DND-41 (cell line): ENCODE measurements at regions not wholly inside any gene's neighbourhood (a gene's known extent, or its start where the extent isn't known, plus 50 kb on each side); places are given as distances from the start of the nearest gene placed in this dataset.

Source experiments
- ATAC-seq: fragments of 200-7000 bp; cut with Tn5 transposase; 3 replicates; pipeline ENCODE4 v1.9.1; 2021; ENCODE audit warnings: low read depth; ENCODE audit not compliant: insufficient read depth
- DNase-seq: peaks from one replicate; pipeline ENCODE4 v3.0.0-alpha.2; 2020
- H2AFZ ChIP-seq: 2 replicates; pipeline ENCODE4 v1.6.0; 2012; ENCODE audit warnings: low read depth, low read length
- H3K27ac ChIP-seq: 2 replicates; pipeline ENCODE4 v1.5.1; 2012; ENCODE audit warnings: low read length, inconsistent platforms
- H3K27me3 ChIP-seq: fragments of 200-600 bp; sonication (generic); 2 replicates; pipeline ENCODE4 v1.6.0; 2012; ENCODE audit warnings: low read length, mild to moderate bottlenecking, inconsistent platforms; ENCODE audit not compliant: insufficient read depth, poor library complexity
- H3K36me3 ChIP-seq: 2 replicates; pipeline ENCODE4 v1.5.1; 2012; ENCODE audit warnings: low read length, inconsistent platforms; ENCODE audit not compliant: insufficient read depth
- H3K4me1 ChIP-seq: 2 replicates; pipeline ENCODE4 v1.5.1; 2012; ENCODE audit warnings: mild to moderate bottlenecking, low read length; ENCODE audit not compliant: insufficient read depth
- H3K4me2 ChIP-seq: 2 replicates; pipeline ENCODE4 v1.6.0; 2012; ENCODE audit warnings: mild to moderate bottlenecking, moderate library complexity, low read length, inconsistent platforms; ENCODE audit not compliant: insufficient read depth
- H3K4me3 ChIP-seq, 2 experiments: fragments of 200-600 bp in 1 of 2; shearing (Covaris generic) in 1 of 2; 2 replicates each; pipeline ENCODE4 v1.5.1; 2012 to 2016; ENCODE audit warnings: inconsistent platforms in 2 of 2, low read length in 2 of 2, mild to moderate bottlenecking in 2 of 2, low read depth in 1 of 2, moderate library complexity in 1 of 2
- H3K79me2 ChIP-seq: 2 replicates; pipeline ENCODE4 v1.6.0; 2012; ENCODE audit warnings: low read length, inconsistent platforms; ENCODE audit not compliant: insufficient read depth
- H3K9ac ChIP-seq: 2 replicates; pipeline ENCODE4 v1.6.0; 2012; ENCODE audit warnings: low read depth, mild to moderate bottlenecking, inconsistent platforms, low read length, moderate library complexity
- H3K9me3 ChIP-seq: 2 replicates; pipeline ENCODE4 v1.5.1; 2012; ENCODE audit warnings: low read length, moderate library complexity, mild to moderate bottlenecking, inconsistent platforms; ENCODE audit not compliant: insufficient read depth, severe bottlenecking
- H4K20me1 ChIP-seq: 2 replicates; pipeline ENCODE4 v1.6.0; 2012; ENCODE audit warnings: low read length; ENCODE audit not compliant: insufficient read depth
- EZH2 ChIP-seq: IDR thresholded peaks from 3 replicates; pipeline ENCODE4 v1.6.1; 2012; ENCODE audit warnings: borderline replicate concordance, low read depth, mild to moderate bottlenecking, moderate library complexity, low read length, inconsistent platforms; ENCODE audit not compliant: severe bottlenecking
- TF ChIP-seq, protein P1 (sequence below): IDR thresholded peaks from 2 replicates; pipeline ENCODE4 v1.5.1; 2012; ENCODE audit warnings: borderline replicate concordance, low read length, moderate library complexity, mild to moderate bottlenecking; ENCODE audit not compliant: poor library complexity, severe bottlenecking; ENCODE audit errors: extremely low read depth

- DNase-seq = no peak
- Histone ChIP-seq H3K79me2 (no peaks in the 10 kb centered on the region), H3K9ac (no peak overlapping the region), H4K20me1 (no peaks in the 10 kb centered on the region), H3K27ac (no peak overlapping the region), H2AFZ (no peak overlapping the region), H3K4me1 (no peaks in the 10 kb centered on the region), H3K4me2 (no peak overlapping the region), H3K4me3 (no peak overlapping the region), H3K36me3 (no peaks in the 10 kb centered on the region), H3K9me3 (no peaks in the 10 kb centered on the region), H3K27me3 (no peaks in the 10 kb centered on the region)
- no peak for ATAC-seq
- TF ChIP-seq EZH2 = no peak
- TF ChIP-seq, protein P1, sequence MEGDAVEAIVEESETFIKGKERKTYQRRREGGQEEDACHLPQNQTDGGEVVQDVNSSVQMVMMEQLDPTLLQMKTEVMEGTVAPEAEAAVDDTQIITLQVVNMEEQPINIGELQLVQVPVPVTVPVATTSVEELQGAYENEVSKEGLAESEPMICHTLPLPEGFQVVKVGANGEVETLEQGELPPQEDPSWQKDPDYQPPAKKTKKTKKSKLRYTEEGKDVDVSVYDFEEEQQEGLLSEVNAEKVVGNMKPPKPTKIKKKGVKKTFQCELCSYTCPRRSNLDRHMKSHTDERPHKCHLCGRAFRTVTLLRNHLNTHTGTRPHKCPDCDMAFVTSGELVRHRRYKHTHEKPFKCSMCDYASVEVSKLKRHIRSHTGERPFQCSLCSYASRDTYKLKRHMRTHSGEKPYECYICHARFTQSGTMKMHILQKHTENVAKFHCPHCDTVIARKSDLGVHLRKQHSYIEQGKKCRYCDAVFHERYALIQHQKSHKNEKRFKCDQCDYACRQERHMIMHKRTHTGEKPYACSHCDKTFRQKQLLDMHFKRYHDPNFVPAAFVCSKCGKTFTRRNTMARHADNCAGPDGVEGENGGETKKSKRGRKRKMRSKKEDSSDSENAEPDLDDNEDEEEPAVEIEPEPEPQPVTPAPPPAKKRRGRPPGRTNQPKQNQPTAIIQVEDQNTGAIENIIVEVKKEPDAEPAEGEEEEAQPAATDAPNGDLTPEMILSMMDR = no peak
Observed at GRCh38 chr18:34550156-34550555, 159.9 kb upstream of the DTNA start.

DNA sequence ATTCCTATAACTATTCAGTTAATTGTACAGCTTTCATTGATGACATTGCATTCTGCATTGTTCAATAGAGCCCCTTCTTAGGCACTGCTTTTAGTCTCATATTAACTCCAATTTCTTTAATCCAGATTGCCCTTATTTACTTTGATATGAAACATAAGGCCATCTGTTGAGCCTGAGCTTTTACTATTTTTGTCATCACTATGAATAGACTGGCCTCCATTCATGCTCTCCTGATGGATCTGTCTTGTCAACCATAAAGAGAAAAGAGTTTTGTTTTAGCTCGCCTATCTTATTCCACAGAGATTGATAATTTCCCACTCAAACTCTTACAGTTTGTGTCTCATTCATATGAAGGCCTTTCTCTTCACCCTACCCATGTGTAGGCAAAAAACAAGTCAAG lies 159.2 kb upstream of the DTNA start:
- Histone ChIP-seq H3K4me1 (no peaks in the 10 kb centered on the region), H3K9ac (no peak overlapping the region), H4K20me1 (no peaks in the 10 kb centered on the region), H3K27me3 (no peaks in the 10 kb centered on the region), H2AFZ (no peak overlapping the region), H3K79me2 (no peaks in the 10 kb centered on the region), H3K4me3 (no peak overlapping the region), H3K4me2 (no peak overlapping the region), H3K36me3 (no peaks in the 10 kb centered on the region), H3K27ac (no peak overlapping the region), H3K9me3 (no peaks in the 10 kb centered on the region)
- no peak for TF ChIP-seq EZH2
- TF ChIP-seq, protein P1 = no peak
- DNase-seq = no peak
- no peak for ATAC-seq

DNA sequence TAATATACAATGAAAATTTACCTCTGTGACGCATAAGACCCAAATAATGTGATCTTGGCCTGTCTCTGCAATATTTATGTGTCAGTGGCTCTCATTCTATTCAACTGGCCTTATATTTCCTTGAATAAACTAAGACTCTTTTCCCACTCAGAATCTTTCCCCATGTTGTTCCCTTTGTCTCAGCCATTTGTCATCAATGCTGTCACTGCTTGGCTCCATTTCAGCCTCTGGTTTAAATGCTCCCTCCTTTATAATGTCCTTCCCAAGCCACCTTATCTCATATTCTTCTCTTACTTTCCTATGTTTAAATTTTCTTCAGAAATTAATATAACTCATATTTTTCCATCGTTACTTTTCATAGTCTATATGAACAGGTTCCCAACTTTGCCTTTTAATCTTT lies 158.3 kb upstream of the DTNA start:
- H3K79me2 ChIP-seq = no peaks in the 10 kb centered on the region
- DNase-seq (no peak), ATAC-seq (no peak)
- no peak overlapping the region for H3K4me2 ChIP-seq
- no peaks in the 10 kb centered on the region for H3K9me3 ChIP-seq
- H3K27me3 ChIP-seq = no peaks in the 10 kb centered on the region
- no peaks in the 10 kb centered on the region for H3K4me1 ChIP-seq
- no peak overlapping the region for H3K4me3 ChIP-seq
- H3K9ac ChIP-seq = no peak overlapping the region
- H3K36me3 ChIP-seq = no peaks in the 10 kb centered on the region
- TF ChIP-seq, protein P1 = no peak
- TF ChIP-seq EZH2 = no peak
- no peaks in the 10 kb centered on the region for H4K20me1 ChIP-seq
- no peak overlapping the region for H3K27ac ChIP-seq
- H2AFZ ChIP-seq = no peak overlapping the region

DNA sequence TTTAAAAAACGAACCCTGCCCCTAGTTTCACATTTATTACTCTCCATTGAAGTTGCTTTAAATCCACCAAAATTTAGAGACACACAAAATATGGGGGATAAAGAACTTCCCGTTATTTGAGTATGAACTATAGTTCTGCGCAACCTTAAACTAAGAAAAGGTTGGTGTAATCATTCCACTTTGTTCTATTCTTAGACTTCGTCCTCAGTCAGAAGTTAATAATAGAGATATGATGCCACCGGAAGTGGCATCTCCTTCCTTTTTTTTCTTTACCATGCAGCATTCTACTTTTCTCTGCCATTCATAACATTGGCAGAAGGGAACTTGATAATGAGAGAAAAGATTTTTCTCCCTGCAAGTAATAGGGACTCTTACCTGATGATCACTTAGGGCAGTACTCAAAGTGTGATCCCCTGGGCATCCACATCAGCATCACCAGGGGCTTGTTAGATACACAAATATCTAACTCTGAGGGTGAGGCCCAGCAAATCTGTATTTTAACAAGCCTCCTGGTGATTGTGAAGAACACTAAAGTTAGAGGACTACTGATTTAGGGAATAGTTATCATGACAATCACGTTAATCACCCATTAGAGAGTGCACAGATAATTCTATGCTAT lies 147.7 kb upstream of the DTNA start:
- Histone ChIP-seq H3K27me3 (no peaks in the 10 kb centered on the region), H2AFZ (no peak overlapping the region), H3K9me3 (no peaks in the 10 kb centered on the region), H3K79me2 (no peaks in the 10 kb centered on the region), H4K20me1 (no peaks in the 10 kb centered on the region), H3K4me2 (no peak overlapping the region), H3K9ac (no peak overlapping the region), H3K36me3 (no peaks in the 10 kb centered on the region), H3K4me1 (no peaks in the 10 kb centered on the region), H3K27ac (no peak overlapping the region), H3K4me3 (no peak overlapping the region)
- no peak for DNase-seq
- TF ChIP-seq, protein P1 = no peak
- TF ChIP-seq EZH2 = no peak
- no peak for ATAC-seq
